Glomerular endothelial cell (primary cell): ENCODE measurements at regions not wholly inside any gene's neighbourhood (a gene's known extent, or its start where the extent isn't known, plus 50 kb on each side); places are given as distances from the start of the nearest gene placed in this dataset.
A peak's percentile ranks its signal among the peaks of the same experiment; 100 is the strongest.
"Not testable (repeated sequence)": the region's sequence is repeated elsewhere in the genome, so short reads cannot be mapped to it uniquely, and the experiment has no call there.

Experiments used
- DNase-seq: peaks from one replicate; pipeline ENCODE4 v3.0.0-alpha.2; 2011; ENCODE audit warnings: low read depth, low spot score; ENCODE audit errors: extremely low read depth

- DNase-seq: no peak
These were observed 181.5 kb upstream of the TSC22D1 start for GRCh38 chr13:44757671-44758070.

GRCh38 chr13:44756276-44756810 is 180.2 kb upstream of the TSC22D1 start:
- no peak for DNase-seq

- no peak for DNase-seq
These were observed 179.7 kb upstream of the TSC22D1 start for GRCh38 chr13:44755872-44756271.

DNA sequence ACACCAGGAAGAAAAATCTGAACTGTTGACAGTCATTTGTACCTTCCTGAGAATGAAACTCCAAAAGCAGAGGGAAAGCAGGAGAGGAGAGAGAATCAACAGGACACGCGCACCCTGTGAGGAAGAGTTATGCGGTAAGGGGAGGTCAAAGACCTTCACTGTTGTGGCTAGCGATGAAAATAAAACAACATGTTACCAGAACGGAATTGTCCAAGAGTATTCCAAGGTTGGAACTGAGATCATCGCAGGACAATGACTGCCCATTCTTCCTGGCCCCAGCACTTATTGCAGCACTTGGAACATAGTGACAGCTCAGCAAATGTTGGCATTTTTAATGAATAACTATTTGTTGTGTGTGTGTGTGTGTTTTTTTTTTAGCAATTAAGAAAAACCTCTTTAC is 176.0 kb upstream of the TSC22D1 start:
- DNase-seq: no peak

DNA sequence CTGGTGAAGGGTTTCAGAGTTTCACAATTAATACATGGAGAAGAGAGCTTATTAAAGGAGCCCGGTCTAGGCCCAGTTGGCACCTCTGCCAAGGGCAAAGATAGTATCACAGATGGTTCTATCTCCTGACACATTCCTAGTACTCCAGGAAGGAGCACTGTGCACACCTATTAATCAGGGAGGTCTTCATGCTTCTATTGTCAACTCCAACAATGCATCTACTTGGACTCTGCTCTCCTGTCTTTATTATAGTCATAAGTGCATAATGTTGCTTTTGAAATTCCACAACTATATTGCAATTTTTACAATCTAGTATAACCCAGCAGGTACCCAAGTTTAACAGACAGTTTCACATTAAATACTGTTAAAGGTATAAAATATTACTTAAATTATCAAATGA is 174.5 kb upstream of the TSC22D1 start:
- no peak for DNase-seq

DNA sequence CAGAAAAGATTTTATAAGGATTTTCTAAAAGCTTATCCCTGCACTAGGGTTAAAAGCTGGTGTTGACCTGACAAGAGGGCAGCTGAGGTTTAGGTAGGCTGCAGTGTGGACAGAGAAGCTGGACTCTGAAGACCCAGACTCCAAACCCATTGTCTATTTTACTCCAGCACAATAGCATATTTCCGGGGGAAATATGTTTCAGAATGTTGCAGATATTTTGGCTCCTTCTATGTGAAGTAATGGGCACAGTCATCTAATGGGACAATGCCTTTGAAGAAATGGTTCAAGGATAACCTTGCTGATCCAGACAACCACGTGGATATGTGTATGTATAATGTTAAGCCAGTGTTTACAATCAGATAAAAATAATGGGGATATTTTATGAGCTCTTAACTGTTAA is 173.8 kb upstream of the TSC22D1 start:
- no peak for DNase-seq

DNA sequence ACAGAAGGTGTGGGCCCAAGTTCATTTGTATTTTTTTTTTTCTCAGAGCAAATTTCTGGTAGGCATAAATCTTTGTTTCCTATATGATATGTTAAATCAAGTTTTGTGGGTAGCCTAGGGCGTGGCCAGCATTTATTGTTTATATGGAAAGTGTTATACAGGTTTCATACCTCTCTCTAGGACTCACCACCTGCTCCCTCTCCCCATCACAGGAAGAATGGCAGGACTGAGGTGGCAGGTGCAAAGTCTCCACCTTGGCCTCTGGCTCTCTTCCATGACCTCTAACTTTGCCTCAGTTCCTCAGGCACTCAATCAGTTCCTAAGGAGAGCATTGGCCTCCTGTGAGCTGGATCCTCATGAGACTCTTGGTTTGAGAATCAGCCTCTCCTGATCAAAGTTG is 172.3 kb upstream of the TSC22D1 start:
- DNase-seq: no peak

DNA sequence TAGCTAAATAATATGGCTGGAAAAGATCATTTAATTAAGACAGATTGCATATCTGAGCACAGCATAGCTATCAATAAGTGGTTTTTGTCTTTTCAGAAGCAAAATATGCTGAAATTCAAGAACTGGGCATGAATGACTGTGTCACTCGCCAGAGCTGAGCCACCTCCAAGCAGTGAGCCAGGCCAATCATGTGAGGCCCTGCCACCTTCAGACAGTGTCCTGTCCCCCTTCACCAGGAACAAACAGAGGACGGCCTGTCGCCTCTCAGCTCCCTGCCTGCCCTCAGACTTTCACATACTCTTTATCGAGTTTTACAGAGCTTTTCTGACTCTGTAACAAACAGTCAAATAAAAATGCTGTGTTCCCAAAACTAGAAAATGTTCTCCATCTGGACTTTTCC is 171.0 kb upstream of the TSC22D1 start:
- DNase-seq: no peak

DNA sequence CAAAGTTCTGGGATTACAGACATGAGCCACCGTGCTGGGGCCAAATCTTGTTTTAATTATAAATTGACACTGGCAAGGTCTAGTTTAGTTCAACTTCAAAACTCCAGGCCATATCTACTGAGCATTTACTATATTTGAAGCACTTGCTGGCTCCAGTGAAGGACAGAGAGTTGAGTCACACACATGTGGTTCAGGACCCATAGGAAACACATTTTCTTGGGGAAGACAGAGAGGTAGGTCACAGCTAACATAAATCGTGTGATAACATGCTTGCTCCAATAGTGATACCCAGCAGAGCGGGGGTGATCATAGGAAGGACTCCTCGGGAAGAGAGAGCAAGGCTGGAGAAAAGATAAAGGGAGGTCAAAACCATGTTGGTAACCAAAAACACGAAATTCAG is 170.6 kb upstream of the TSC22D1 start:
- no peak for DNase-seq

- no peak for DNase-seq
These were observed 168.9 kb upstream of the TSC22D1 start for GRCh38 chr13:44744880-44745633.

DNA sequence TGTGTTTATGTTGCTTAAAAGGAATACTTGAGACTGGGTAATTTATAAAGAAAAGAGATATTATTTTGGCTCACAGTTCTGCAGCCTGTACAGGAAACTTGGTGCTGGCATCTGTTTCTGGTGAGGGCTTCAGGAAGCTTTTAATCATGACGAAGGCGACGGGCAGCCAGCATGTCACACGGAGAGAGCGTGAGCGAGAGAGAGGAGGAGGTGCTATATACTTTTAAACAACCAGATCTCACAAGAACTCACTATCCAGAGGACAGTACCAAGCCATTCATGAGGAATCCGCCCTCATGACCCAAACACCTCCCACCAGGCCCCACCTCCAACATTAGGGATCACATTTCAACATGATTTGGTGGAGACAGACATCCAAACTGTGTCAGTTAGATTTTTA is 163.4 kb upstream of the TSC22D1 start:
- peak; percentile 50 for DNase-seq

- DNase-seq: no peak
These were observed 163.0 kb upstream of the TSC22D1 start for GRCh38 chr13:44739120-44739519.

- no peak for DNase-seq
These were observed 162.3 kb upstream of the TSC22D1 start for GRCh38 chr13:44738463-44738862.

DNA sequence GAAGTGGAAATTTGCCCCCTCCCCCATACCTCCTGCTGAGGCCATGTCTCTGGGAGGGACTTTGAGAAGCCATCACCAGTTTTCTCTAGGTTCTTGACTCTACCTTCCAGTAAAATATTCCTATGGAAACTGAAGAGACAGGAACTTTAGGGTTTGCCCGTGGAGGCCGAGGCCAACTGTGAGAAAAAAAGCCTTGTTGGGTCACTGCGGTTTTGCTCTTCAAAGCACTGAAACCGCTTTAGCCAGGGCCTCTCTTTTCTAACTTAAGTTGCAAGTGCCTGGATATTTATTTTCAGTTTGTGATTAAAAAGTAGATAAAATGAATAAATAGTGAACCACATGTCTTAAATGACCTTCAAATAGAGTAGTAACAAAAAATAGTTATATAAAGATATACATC is 159.7 kb upstream of the TSC22D1 start:
- DNase-seq: no peak

GRCh38 chr13:44734201-44734707 is 158.1 kb upstream of the TSC22D1 start:
- DNase-seq: no peak

DNA sequence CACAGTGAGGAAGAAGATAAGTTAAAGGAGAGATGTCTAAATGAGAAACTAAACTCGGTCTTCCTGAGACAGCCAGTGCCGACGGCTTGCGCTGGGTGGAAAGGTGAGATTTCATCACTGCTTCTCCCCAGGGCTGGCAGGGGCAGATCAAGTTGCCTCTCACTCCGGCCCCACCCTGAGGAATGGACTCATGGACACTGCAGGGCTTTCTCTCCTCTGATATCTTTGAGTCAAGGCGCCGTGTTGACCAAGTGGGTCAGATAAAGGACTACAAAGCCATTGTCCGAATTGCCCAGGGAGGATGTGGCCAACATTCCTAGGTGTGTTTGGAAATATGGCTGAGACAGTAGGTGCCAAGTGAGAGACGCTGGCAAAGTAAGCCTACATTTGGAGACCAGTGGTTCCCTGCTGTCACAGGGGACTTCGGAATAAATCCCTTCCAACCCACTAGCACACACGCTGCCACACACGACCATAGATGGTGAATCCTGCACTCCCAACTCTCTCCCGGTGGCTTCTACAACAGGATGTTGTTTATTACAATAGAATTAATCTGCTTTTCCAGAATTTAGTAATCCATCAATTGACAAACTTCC is 156.5 kb upstream of the TSC22D1 start:
- no peak for DNase-seq

- no peak for DNase-seq
These were observed 154.7 kb upstream of the TSC22D1 start for GRCh38 chr13:44730851-44731250.

DNA sequence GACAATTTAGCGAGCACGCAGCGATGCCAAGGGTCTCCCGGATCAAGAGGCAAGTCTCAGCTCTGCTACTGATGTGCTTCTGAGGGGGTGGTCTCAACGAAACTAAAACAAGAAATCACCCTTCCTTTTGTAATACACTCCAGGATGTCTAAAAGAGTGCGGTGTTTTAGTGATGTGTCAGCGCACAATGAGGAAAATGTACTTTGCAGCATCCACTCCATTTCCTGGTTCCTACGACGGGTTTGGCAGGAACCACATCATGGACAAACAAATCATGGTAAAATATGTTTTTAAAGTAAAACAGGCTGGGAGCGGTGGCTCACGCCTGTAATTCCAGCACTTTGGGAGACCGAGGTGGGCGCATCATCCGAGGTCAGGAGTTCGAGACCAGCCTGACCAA is 154.0 kb upstream of the TSC22D1 start:
- no peak for DNase-seq

GRCh38 chr13:44727591-44727990 is 151.5 kb upstream of the TSC22D1 start:
- not testable (repeated sequence) for DNase-seq

GRCh38 chr13:44726778-44727177 is 150.6 kb upstream of the TSC22D1 start:
- DNase-seq: no peak

DNA sequence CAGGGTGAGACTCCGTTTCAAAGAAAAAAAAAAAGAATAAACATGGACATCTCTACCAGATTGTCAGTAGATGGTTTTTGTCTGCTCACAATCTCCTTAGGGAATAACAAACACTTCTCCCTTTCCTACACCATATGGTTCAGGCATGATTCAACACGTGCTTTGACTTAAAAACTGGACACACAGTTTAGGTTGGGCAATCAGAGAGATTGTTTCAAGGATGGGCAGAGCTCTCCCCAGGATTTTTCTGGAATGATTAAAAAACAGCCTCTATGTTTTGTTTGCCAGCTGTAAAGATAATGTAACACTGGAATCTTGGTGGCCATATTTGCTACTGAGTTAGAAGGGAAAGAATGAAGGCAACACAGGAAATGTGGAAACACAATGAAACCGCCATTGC is 150.1 kb upstream of the TSC22D1 start:
- no peak for DNase-seq
